SK-N-SH (cell line): ENCODE measurements at regions not wholly inside any gene's neighbourhood (a gene's known extent, or its start where the extent isn't known, plus 50 kb on each side); places are given as distances from the start of the nearest gene placed in this dataset.

Experiments
- CTCF ChIA-PET: fragments of 300-600, 350-600 bp; formaldehyde crosslinking; extraction: SDS; loops from one replicate; lab custom pipeline; 2021; lab: Yijun Ruan, JAX
- POLR2A ChIA-PET: fragments of 350-600 bp; sonication (Branson Sonifier 250); formaldehyde crosslinking; extraction: SDS; loops from one replicate; lab custom pipeline; 2020; ENCODE audit warnings: antibody characterized with exemption, inconsistent platforms; lab: Yijun Ruan, JAX
- DNase-seq: peaks from one replicate; pipeline ENCODE4 v3.0.0; 2012
- H2AFZ ChIP-seq: fragments of 200-600 bp; sonication (generic); 2 replicates; pipeline ENCODE4 v1.8.1; 2016; ENCODE audit warnings: antibody characterized with exemption, mild to moderate bottlenecking, low read depth
- H3F3A ChIP-seq: fragments of 200-600 bp; sonication (generic); replicated peaks from 2 replicates; pipeline ENCODE3; 2016; ENCODE audit warnings: antibody characterized with exemption, mild to moderate bottlenecking; ENCODE audit not compliant: insufficient read depth
- H3K27ac ChIP-seq, 2 experiments: fragments of 200-500 bp in 1 of 2; fragments of 200-600 bp in 1 of 2; sonication (Bioruptor generic) in 1 of 2; sonication (generic), shearing (Covaris generic) in 1 of 2; 2 replicates each; pipeline versions ENCODE4 v1.5.1 to v1.6.1; 2014 to 2016; ENCODE audit warnings: low read depth in 2 of 2, inconsistent platforms in 1 of 2, low read length in 1 of 2, mild to moderate bottlenecking in 1 of 2, mixed read lengths in 1 of 2
- H3K27me3 ChIP-seq: fragments of 200-600 bp; sonication (generic), shearing (Covaris generic); 2 replicates; pipeline ENCODE4 v1.6.1; 2016; ENCODE audit warnings: mixed run types; ENCODE audit not compliant: insufficient read depth
- H3K36me3 ChIP-seq, 2 experiments: fragments of 200-500 bp in 1 of 2; fragments of 200-600 bp in 1 of 2; sonication (Bioruptor generic) in 1 of 2; sonication (generic) in 1 of 2; replicated peaks in 1 of 2; 2 replicates each; pipeline versions ENCODE3 to v1.5.1; 2014 to 2016; ENCODE audit warnings: low read length in 1 of 2, mild to moderate bottlenecking in 1 of 2; ENCODE audit not compliant: insufficient read depth in 2 of 2, control insufficient read depth in 1 of 2
- H3K4me1 ChIP-seq, 2 experiments: fragments of 200-500 bp in 1 of 2; fragments of 200-600 bp in 1 of 2; sonication (Bioruptor generic) in 1 of 2; sonication (generic), shearing (Covaris generic) in 1 of 2; 2 replicates each; pipeline versions ENCODE4 v1.5.1 to v1.6.1; 2014 to 2016; ENCODE audit warnings: low read depth in 1 of 2, low read length in 1 of 2, mixed run types in 1 of 2; ENCODE audit not compliant: insufficient read depth in 2 of 2, control insufficient read depth in 1 of 2
- H3K4me2 ChIP-seq: fragments of 200-600 bp; sonication (generic), shearing (Covaris generic); 2 replicates; pipeline ENCODE4 v1.6.1; 2017; ENCODE audit warnings: mixed run types
- H3K4me3 ChIP-seq, 2 experiments: fragments of 200-500 bp in 1 of 2; fragments of 200-600 bp in 1 of 2; sonication (Bioruptor generic) in 1 of 2; sonication (generic), shearing (Covaris generic) in 1 of 2; 2 replicates each; pipeline versions ENCODE4 v1.5.1 to v1.8.1; 2014 to 2016; ENCODE audit warnings: low read depth in 2 of 2, inconsistent platforms in 1 of 2, low read length in 1 of 2, mild to moderate bottlenecking in 1 of 2, mixed read lengths in 1 of 2, moderate library complexity in 1 of 2
- H3K79me2 ChIP-seq: fragments of 200-600 bp; sonication (generic); 2 replicates; pipeline ENCODE4 v1.8.1; 2017; ENCODE audit warnings: mild to moderate bottlenecking; ENCODE audit not compliant: insufficient read depth
- H3K9ac ChIP-seq: fragments of 200-600 bp; sonication (generic); 2 replicates; pipeline ENCODE4 v1.6.1; 2017; ENCODE audit warnings: mixed run types
- H3K9me2 ChIP-seq: fragments of 200-600 bp; sonication (generic); 2 replicates; pipeline ENCODE4 v1.6.1; 2017; ENCODE audit warnings: mixed run types
- H3K9me3 ChIP-seq: fragments of 200-600 bp; sonication (generic); 2 replicates; pipeline ENCODE4 v1.6.1; 2017; ENCODE audit warnings: mixed run types, mild to moderate bottlenecking, moderate library complexity
- H4K20me1 ChIP-seq: fragments of 200-600 bp; sonication (generic); 2 replicates; pipeline ENCODE4 v1.6.1; 2017; ENCODE audit warnings: mild to moderate bottlenecking, mixed run types; ENCODE audit not compliant: insufficient read depth
- EP300 ChIP-seq, 2 experiments: IDR thresholded peaks; 2 replicates each; pipeline versions ENCODE4 v1.4.0 to v1.6.1; 2012; ENCODE audit warnings: borderline replicate concordance in 1 of 2, low read depth in 1 of 2, low read length in 1 of 2
- FOSL2 ChIP-seq: IDR thresholded peaks from 2 replicates; pipeline ENCODE4 v1.4.0; 2012; ENCODE audit warnings: low read depth, mild to moderate bottlenecking, moderate library complexity, borderline replicate concordance
- FOXJ3 ChIP-seq: sonication (generic); formaldehyde crosslinking; IDR thresholded peaks from 2 replicates; pipeline ENCODE4 v1.5.1; 2020; ENCODE audit warnings: mild to moderate bottlenecking, missing genetic modification reagents
- GATA2 ChIP-seq: sonication (generic); formaldehyde crosslinking; IDR thresholded peaks from 2 replicates; pipeline ENCODE4 v1.5.0; 2020; ENCODE audit warnings: mild to moderate bottlenecking, missing genetic modification reagents
- IRF3 ChIP-seq: fragments of 150-350 bp; IDR thresholded peaks from 2 replicates; pipeline ENCODE4 v1.6.1; 2016; ENCODE audit warnings: mild to moderate bottlenecking, low read depth, low read length
- MAX ChIP-seq: IDR thresholded peaks from 2 replicates; pipeline ENCODE4 v1.4.0; 2012; ENCODE audit warnings: low read depth
- MXI1 ChIP-seq: IDR thresholded peaks from 2 replicates; pipeline ENCODE4 v1.6.1; 2012; ENCODE audit warnings: mild to moderate bottlenecking, low read depth, low read length, improper control_type of control experiment
- NFIC ChIP-seq: IDR thresholded peaks from 2 replicates; pipeline ENCODE4 v1.4.0; 2012; ENCODE audit warnings: borderline replicate concordance
- NRF1 ChIP-seq: IDR thresholded peaks from 2 replicates; pipeline ENCODE4 v1.6.1; 2012; ENCODE audit warnings: low read depth, mild to moderate bottlenecking, low read length
- PBX3 ChIP-seq: IDR thresholded peaks from 2 replicates; pipeline ENCODE4; 2012
- RXRA ChIP-seq: IDR thresholded peaks from 2 replicates; pipeline ENCODE4 v1.4.0; 2012; ENCODE audit warnings: low read depth, mild to moderate bottlenecking, borderline replicate concordance
- TEAD4 ChIP-seq: IDR thresholded peaks from 2 replicates; pipeline ENCODE4 v1.4.0; 2012; ENCODE audit warnings: mild to moderate bottlenecking, borderline replicate concordance; ENCODE audit not compliant: insufficient read depth
- USF1 ChIP-seq: IDR thresholded peaks from 2 replicates; pipeline ENCODE4 v1.4.0; 2012; ENCODE audit warnings: low read depth, borderline replicate concordance
- WGBS: methylation state at CpG from one replicate; pipeline ENCODE4 v1.1.6; 2017; ENCODE audit warnings: low lambda C conversion rate; 5-methylcytosine and 5-hydroxymethylcytosine counted together

GRCh38 chr2:145992572-145992971 is 1472.7 kb upstream of the ZEB2 start:
- peaks cover 4% of the 10 kb centered on the region for H3F3A ChIP-seq
- no peaks in the 10 kb centered on the region for H4K20me1 ChIP-seq
- H3K36me3 ChIP-seq, result peaks cover 0 to 10% of the 10 kb centered on the region in 2 experiments
- no peak overlapping the region for H3K4me2 ChIP-seq
- POLR2A ChIA-PET, result no interaction called here
- no peaks in the 10 kb centered on the region for H3K79me2 ChIP-seq
- 94% methylated on average over 3 of the region's 3 CpGs for WGBS
- no peaks in the 10 kb centered on the region for H3K27me3 ChIP-seq
- no peak for TF ChIP-seq MXI1
- TF ChIP-seq GATA2 (CRISPR knock-in tag), result no peak
- no peak for TF ChIP-seq TEAD4
- no peak for TF ChIP-seq FOXJ3 (CRISPR knock-in tag)
- TF ChIP-seq EP300 (IDR thresholded peaks at IDR 0.05; ENCODE audit: borderline replicate concordance in 1 of 2, low read depth in 1 of 2, low read length in 1 of 2), result no peak
- no peak for TF ChIP-seq NRF1
- no peak for TF ChIP-seq IRF3
- no peak for TF ChIP-seq RXRA
- CTCF ChIA-PET, result no interaction called here
- no peaks in the 10 kb centered on the region for H3K4me1 ChIP-seq
- peaks cover 21% of the 10 kb centered on the region for H3K9me3 ChIP-seq
- H2AFZ ChIP-seq, result no peak overlapping the region
- no peak overlapping the region for H3K4me3 ChIP-seq
- no peak overlapping the region for H3K9ac ChIP-seq
- H3K27ac ChIP-seq, result no peak overlapping the region
- H3K9me2 ChIP-seq, result no peaks in the 10 kb centered on the region
- no peak for DNase-seq

GRCh38 chr2:145987793-145988192 is 1467.9 kb upstream of the ZEB2 start:
- 40% methylated on average over 2 of the region's 2 CpGs for WGBS
- no peak overlapping the region for H3K4me2 ChIP-seq
- no peaks in the 10 kb centered on the region for H4K20me1 ChIP-seq
- no peak for DNase-seq
- H2AFZ ChIP-seq, result 0 out of 2 replicates have a peak overlapping the region, but pooled peaks have one; percentile 13
- no peaks in the 10 kb centered on the region for H3K9me2 ChIP-seq
- ChIA-PET POLR2A (no interaction called here), CTCF (no interaction called here)
- no peaks in the 10 kb centered on the region for H3K36me3 ChIP-seq
- H3K9me3 ChIP-seq, result no peaks in the 10 kb centered on the region
- no peak overlapping the region for H3K9ac ChIP-seq
- 0 out of 2 replicates have a peak, but pooled peaks have one; percentile 38 for TF ChIP-seq USF1
- TF ChIP-seq FOSL2, result no peak
- 0 out of 4 replicates have a peak, but pooled peaks of 1 of the 2 experiments have one; percentile 13 for TF ChIP-seq EP300 (IDR thresholded peaks at IDR 0.05; ENCODE audit: borderline replicate concordance in 1 of 2, low read depth in 1 of 2, low read length in 1 of 2)
- no peak for TF ChIP-seq MAX
- TF ChIP-seq NFIC, result 0 out of 2 replicates have a peak, but pooled peaks have one; percentile 19
- TF ChIP-seq PBX3, result peak; percentile 7; the same call in 1 of the 2 replicates
- no peaks in the 10 kb centered on the region for H3K79me2 ChIP-seq
- no peaks in the 10 kb centered on the region for H3K27me3 ChIP-seq
- H3F3A ChIP-seq, result peaks cover 4% of the 10 kb centered on the region
- no peak overlapping the region for H3K27ac ChIP-seq
- H3K4me3 ChIP-seq, result no peak overlapping the region
- no peaks in the 10 kb centered on the region for H3K4me1 ChIP-seq
